Immature natural killer cell (primary cell): ENCODE measurements at regions not wholly inside any gene's neighbourhood (a gene's known extent, or its start where the extent isn't known, plus 50 kb on each side); places are given as distances from the start of the nearest gene placed in this dataset.
"Not testable (repeated sequence)": the region's sequence is repeated elsewhere in the genome, so short reads cannot be mapped to it uniquely, and the experiment has no call there.

Experiments used
- DNase-seq, 3 donors: peaks; one replicate each; pipeline ENCODE4 v3.0.0; 2022; ENCODE audit warnings: mixed read lengths in 1 of 3
- H3K27ac Mint-ChIP-seq, 6 donors: one replicate each; pipeline ENCODE4 v1.8.0; 2020; ENCODE audit warnings: mixed read lengths in 6 of 6, mild to moderate bottlenecking in 5 of 6, inconsistent platforms in 4 of 6, moderate library complexity in 3 of 6
- H3K27me3 Mint-ChIP-seq, 3 donors: one replicate each; pipeline ENCODE4 v1.8.0; 2020 to 2021; ENCODE audit warnings: low read depth in 3 of 3, mild to moderate bottlenecking in 3 of 3, mixed read lengths in 3 of 3, moderate library complexity in 3 of 3, inconsistent platforms in 1 of 3
- H3K36me3 Mint-ChIP-seq, 3 donors: one replicate each; pipeline ENCODE4 v1.8.0; 2020; ENCODE audit warnings: mixed read lengths in 3 of 3, inconsistent platforms in 2 of 3, mild to moderate bottlenecking in 2 of 3
- H3K4me1 Mint-ChIP-seq, 2 donors: one replicate each; pipeline ENCODE4 v1.8.0; 2020; ENCODE audit warnings: inconsistent platforms in 2 of 2, mild to moderate bottlenecking in 2 of 2, mixed read lengths in 2 of 2, moderate library complexity in 1 of 2
- H3K4me3 Mint-ChIP-seq, 5 donors: one replicate each; pipeline ENCODE4 v1.8.0; 2020; ENCODE audit warnings: mild to moderate bottlenecking in 5 of 5, mixed read lengths in 5 of 5, inconsistent platforms in 3 of 5, moderate library complexity in 3 of 5
- H3K9me3 Mint-ChIP-seq, 6 donors: one replicate each; pipeline ENCODE4 v1.8.0; 2020; ENCODE audit warnings: mild to moderate bottlenecking in 6 of 6, mixed read lengths in 6 of 6, inconsistent platforms in 4 of 6, moderate library complexity in 3 of 6

DNA sequence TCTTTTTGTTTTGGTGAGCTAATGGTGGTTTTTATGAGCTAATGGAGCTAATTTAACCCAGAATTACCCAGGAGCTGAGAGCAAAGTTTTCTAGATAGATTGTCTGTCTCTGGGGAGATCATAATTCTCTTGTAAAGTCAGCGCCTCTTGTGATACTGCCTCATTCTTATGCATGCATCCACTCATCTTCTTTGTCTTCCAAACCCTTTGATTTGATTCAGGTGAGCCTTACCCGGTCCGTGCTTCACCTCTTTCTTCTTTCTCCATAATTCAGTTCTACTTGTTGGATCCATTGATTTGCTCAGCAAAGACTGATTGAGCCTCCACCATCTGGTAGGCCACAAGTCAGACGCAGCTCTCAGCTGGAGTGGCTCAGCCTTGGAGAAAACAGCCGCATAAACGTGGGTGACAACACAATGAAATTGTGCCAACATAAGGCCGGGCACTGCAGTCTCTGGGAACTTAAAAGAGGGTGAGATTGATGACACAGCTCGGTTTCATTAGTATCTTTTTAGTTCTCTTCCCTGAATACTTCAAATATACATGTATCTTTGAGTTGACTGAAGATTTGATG lies 158.5 kb upstream of the SH3BP4 start:
- H3K4me3 Mint-ChIP-seq, result no peak overlapping the region
- no peaks in the 10 kb centered on the region for H3K36me3 Mint-ChIP-seq
- no peaks in the 10 kb centered on the region for H3K4me1 Mint-ChIP-seq
- H3K27me3 Mint-ChIP-seq, result peaks cover under 1 to 12% (median 5%) of the 10 kb centered on the region in 3 donors
- no peak overlapping the region for H3K27ac Mint-ChIP-seq
- peaks cover 0 to 1% (median 0%) of the 10 kb centered on the region in 6 donors for H3K9me3 Mint-ChIP-seq
- DNase-seq, result no peak

DNA sequence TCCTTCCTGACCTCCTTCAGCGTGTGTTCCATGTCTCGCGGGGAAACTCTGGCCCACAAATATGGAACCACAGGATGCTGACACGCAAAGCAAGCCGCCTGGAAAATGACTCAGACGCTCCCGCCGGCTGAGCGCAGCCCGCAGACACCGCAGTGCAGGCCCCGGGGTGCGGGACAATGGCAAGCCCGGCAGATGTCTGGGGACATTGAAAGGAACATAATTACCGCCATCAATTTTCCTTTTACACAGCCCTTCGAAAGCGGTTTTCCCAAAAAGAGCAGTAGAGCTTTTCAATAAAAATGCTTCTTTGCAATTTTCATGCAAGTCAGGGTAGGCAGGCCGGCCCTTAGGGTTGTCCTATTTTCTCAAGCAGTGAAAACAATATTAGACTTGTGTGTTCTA lies 159.2 kb upstream of the SH3BP4 start:
- H3K27me3 Mint-ChIP-seq, result peaks cover 0 to 10% (median 5%) of the 10 kb centered on the region in 3 donors
- DNase-seq, result no peak
- H3K9me3 Mint-ChIP-seq, result peaks cover 0 to 1% (median 0%) of the 10 kb centered on the region in 6 donors
- no peak overlapping the region for H3K4me3 Mint-ChIP-seq
- H3K36me3 Mint-ChIP-seq, result no peaks in the 10 kb centered on the region
- H3K4me1 Mint-ChIP-seq, result no peaks in the 10 kb centered on the region
- no peak overlapping the region for H3K27ac Mint-ChIP-seq

DNA sequence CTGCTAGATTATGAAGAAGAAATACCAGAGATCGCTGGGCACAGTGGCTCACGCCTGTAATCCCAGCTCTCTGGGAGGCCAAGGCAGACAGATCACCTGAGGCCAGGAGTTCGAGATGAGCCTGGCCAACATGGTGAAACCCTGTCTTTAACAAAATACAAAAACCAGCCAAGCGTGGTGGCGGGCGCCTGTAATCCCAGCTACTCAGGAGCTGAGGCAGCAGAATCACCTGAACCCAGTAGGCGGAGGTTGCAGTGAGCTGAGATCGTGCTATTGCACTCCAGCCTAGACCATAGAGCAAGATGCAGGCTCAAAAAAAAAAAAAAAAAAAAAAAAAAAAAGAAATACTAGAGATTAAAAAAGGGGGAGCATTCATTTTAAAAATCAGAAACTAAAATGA lies 159.7 kb upstream of the SH3BP4 start:
- not testable (repeated sequence) for H3K9me3 Mint-ChIP-seq, H3K4me3 Mint-ChIP-seq

DNA sequence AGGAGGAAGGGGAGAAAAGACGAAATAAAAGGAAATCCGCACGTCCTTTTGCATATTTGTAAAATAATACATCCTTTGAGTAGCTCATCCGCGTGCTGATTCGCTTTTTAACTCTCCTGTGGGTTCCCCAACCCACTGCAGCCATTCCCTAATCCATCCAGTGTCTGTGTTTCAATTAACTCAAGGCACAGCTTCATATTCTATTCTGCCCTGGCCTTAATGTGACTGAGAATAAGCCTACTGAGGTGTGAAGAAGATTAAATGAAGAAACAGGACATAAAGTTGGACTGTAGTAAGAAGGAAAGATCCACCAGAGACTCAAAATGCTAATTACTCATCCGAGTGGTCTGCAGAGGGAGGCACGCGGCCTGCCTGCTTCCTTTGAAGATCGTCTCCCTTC lies 161.4 kb upstream of the SH3BP4 start:
- peaks cover 0 to 3% (median 0%) of the 10 kb centered on the region in 6 donors for H3K9me3 Mint-ChIP-seq
- H3K27me3 Mint-ChIP-seq, result peaks cover 0 to 9% (median 3%) of the 10 kb centered on the region in 3 donors
- H3K27ac Mint-ChIP-seq, result no peak overlapping the region
- no peaks in the 10 kb centered on the region for H3K36me3 Mint-ChIP-seq
- H3K4me3 Mint-ChIP-seq, result no peak overlapping the region
- H3K4me1 Mint-ChIP-seq, result no peaks in the 10 kb centered on the region
- DNase-seq, result no peak

More for the DNA sequence above, 159.7 kb upstream of the SH3BP4 start:
- not testable (repeated sequence) for H3K36me3 Mint-ChIP-seq, H3K27ac Mint-ChIP-seq, H3K4me1 Mint-ChIP-seq, DNase-seq, H3K27me3 Mint-ChIP-seq

DNA sequence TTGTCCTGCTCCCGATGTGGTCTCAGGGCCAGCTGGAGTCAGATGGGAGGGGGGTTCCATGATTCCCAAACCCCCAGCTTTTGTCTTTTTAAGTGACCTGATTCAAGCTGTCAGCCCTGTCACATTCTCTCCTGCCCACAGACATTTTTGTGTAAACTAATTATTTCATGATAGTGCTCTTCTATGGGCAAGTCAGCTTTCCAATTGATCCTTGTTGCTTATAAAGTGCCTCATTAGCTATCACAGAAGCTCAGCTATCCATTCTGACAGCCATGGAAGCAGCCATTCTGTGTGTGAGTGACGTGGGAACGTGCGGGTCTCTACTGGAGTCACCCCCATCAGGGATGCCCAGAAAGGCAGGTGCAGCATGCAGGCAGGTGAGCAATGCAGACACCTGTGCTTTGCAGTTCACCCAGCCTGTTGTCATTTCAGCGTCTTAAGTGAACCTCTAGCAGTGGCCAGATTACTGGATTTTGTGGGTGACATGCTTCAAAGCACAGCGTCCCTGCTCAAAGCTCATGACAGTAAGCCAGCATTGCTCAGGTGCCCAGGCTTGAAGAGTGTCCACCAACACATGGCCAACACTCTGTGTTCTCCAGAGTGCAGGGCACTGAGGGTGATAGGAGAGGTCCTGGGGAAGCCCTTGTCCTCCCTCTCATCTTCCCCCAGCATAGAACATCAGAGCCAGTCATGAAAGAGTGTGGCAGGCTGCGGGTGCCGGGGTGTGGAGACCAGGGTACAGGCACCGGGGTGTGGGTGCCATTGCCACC lies 162.1 kb upstream of the SH3BP4 start:
- H3K9me3 Mint-ChIP-seq, result peaks cover 0 to 3% (median 0%) of the 10 kb centered on the region in 6 donors
- H3K36me3 Mint-ChIP-seq, result no peaks in the 10 kb centered on the region
- H3K4me1 Mint-ChIP-seq, result no peaks in the 10 kb centered on the region
- H3K27me3 Mint-ChIP-seq, result peaks cover 0 to 9% (median 3%) of the 10 kb centered on the region in 3 donors
- DNase-seq, result no peak
- no peak overlapping the region for H3K27ac Mint-ChIP-seq
- H3K4me3 Mint-ChIP-seq, result no peak overlapping the region

DNA sequence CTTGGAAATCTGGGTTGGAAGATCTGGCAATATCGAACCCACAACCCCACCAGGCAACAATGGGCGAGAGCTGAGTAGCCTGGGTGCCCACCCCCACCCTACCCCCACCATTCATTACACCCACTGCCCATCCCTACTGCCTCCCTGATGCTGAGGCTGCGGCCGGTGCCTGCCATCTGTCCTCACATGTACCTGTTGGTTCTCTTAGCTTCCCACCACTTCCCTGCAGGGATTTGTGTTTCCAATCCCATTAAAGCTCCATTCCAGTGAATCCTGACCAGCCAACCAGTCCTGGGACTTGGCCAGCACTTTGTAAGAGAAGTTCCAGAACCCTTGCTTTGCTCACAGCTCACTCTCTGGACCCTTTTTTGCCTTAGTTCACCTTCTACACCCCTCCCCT lies 163.0 kb upstream of the SH3BP4 start:
- Mint-ChIP-seq H3K9me3 (peaks cover 0 to 3% (median 2%) of the 10 kb centered on the region in 6 donors), H3K27ac (no peak overlapping the region), H3K36me3 (no peaks in the 10 kb centered on the region)

DNA sequence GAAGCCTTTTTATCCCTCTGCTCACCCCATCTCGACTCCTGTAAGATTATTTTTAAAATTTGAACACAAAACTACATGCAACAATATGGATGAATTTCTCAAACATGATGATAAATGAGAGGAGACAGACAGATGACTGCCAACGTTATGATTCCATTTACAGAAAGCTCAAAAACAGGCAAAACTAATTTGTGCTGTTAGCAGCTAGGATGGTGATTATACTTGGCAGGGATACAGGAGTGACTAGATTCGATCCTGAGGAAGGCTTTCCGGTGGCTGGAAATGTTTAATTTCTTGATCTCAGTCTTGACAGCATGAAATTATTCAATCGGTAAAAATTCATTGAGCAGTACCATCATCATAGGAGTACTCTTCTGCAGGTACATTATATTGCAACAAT lies 163.4 kb upstream of the SH3BP4 start:
- H3K27ac Mint-ChIP-seq, result no peak overlapping the region
- peaks cover 0 to 9% (median 3%) of the 10 kb centered on the region in 3 donors for H3K27me3 Mint-ChIP-seq
- no peak overlapping the region for H3K4me3 Mint-ChIP-seq
- DNase-seq, result no peak
- peaks cover 0 to 4% (median 0%) of the 10 kb centered on the region in 3 donors for H3K36me3 Mint-ChIP-seq
- H3K4me1 Mint-ChIP-seq, result no peaks in the 10 kb centered on the region
- peaks cover 0 to 7% (median 6%) of the 10 kb centered on the region in 6 donors for H3K9me3 Mint-ChIP-seq

More for the DNA sequence above, 163.0 kb upstream of the SH3BP4 start:
- no peak for DNase-seq
- H3K4me3 Mint-ChIP-seq, result no peak overlapping the region
- H3K4me1 Mint-ChIP-seq, result no peaks in the 10 kb centered on the region
- H3K27me3 Mint-ChIP-seq, result peaks cover 0 to 9% (median 3%) of the 10 kb centered on the region in 3 donors

DNA sequence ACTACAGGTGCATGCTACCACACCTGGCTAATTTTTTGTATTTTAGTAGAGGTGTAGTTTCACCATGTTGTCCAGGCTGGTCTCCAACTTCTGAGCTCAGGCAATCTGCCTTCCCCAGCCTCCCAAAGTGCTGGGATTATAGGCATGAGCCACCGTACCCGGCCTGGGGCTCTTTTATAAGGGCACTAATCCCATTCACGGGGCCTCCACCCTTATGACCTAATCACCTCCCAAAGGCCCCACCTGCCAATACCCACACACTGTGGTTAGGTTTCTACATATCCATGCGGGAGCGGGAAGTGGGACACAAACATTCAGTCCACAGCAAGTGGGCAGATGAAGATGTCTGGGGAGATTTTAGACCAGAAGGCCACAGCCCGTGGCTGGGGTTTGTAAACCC lies 164.7 kb upstream of the SH3BP4 start:
- H3K9me3 Mint-ChIP-seq, result peaks cover 3 to 18% (median 13%) of the 10 kb centered on the region in 6 donors
- peaks cover 0 to 4% (median 4%) of the 10 kb centered on the region in 3 donors for H3K36me3 Mint-ChIP-seq
- no peak overlapping the region for H3K27ac Mint-ChIP-seq
- peaks cover 3 to 9% (median 3%) of the 10 kb centered on the region in 3 donors for H3K27me3 Mint-ChIP-seq
- no peak overlapping the region for H3K4me3 Mint-ChIP-seq
- DNase-seq, result no peak
- H3K4me1 Mint-ChIP-seq, result no peaks in the 10 kb centered on the region

DNA sequence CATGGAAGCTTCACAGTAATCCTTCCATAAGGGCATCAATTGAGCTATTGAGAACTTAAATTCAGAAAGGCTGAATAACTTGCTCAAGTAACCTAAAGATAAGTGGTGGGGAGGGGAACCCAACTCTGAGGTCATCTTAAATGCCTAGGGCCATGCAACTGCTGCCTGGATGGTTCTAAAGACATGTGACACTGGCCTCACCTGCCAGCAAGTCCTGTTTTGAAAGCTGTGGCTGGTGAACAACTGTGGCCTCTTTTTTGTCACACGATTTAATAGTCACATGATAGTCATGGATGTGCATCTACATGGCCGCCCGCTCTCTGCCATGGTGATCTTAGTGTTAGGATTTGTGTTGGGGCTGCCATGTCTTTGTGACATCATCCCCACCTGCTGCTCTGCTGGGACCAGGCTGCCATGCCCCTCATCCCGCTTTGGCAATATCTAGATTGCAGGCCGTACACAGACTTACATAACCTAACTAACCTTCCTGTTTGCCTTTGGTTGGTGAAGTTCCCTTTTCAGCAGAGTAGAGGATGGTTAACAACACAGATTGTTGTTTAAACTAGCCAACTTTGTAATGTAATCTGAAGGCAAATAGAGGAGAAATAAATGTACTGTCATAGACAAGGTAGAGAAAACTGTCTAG lies 177.9 kb upstream of the SH3BP4 start:
- Mint-ChIP-seq H3K4me1 (no peaks in the 10 kb centered on the region), H3K4me3 (no peak overlapping the region), H3K27me3 (peaks cover 3 to 16% (median 15%) of the 10 kb centered on the region in 3 donors), H3K27ac (no peak overlapping the region), H3K36me3 (no peaks in the 10 kb centered on the region), H3K9me3 (peaks cover 0 to 1% (median 0%) of the 10 kb centered on the region in 6 donors)
- no peak for DNase-seq

DNA sequence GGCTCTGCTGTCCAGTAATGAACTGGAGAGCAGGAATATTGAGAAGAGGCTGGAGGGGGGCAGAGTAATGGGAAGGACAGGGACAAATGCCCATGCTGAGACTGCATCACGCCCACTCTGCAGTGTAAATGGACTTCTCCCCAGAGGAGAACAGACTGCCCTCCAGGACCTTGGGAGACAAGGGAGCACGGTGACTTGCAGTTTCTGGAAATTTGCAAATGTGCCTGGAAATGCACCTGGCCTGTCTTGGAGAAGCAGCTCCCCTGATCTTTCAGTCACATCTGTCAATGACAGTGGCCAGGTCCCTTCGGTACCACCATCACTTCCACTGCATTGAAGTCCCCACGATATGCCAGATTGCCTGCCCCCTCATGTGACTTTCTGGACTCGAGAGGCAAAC lies 178.7 kb upstream of the SH3BP4 start:
- Mint-ChIP-seq H3K9me3 (peaks cover 0 to 1% (median 0%) of the 10 kb centered on the region in 6 donors), H3K36me3 (no peaks in the 10 kb centered on the region), H3K4me3 (no peak overlapping the region), H3K27me3 (peaks cover 3 to 16% (median 13%) of the 10 kb centered on the region in 3 donors), H3K27ac (no peak overlapping the region), H3K4me1 (no peaks in the 10 kb centered on the region)
- no peak for DNase-seq

DNA sequence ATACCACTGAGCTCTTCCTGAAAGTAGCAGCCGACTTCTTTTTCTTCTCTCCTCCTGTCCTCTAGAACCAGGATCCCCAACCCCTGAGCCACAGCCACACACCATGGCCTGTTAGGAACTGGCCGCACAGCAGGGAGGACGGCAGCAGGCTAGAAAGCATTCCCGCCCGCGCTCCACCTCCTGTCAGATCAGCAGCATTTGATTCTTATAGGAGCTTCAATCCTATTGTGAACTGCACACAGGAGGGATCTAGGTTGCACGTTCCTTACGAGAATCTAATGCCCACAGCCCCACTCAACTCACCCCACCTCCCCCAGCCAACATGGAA lies 179.1 kb upstream of the SH3BP4 start:
- Mint-ChIP-seq H3K4me3 (no peak overlapping the region), H3K9me3 (peaks cover 0 to 1% (median 0%) of the 10 kb centered on the region in 6 donors), H3K27me3 (peaks cover 3 to 16% (median 13%) of the 10 kb centered on the region in 3 donors), H3K4me1 (no peaks in the 10 kb centered on the region), H3K36me3 (no peaks in the 10 kb centered on the region), H3K27ac (no peak overlapping the region)
- no peak for DNase-seq

DNA sequence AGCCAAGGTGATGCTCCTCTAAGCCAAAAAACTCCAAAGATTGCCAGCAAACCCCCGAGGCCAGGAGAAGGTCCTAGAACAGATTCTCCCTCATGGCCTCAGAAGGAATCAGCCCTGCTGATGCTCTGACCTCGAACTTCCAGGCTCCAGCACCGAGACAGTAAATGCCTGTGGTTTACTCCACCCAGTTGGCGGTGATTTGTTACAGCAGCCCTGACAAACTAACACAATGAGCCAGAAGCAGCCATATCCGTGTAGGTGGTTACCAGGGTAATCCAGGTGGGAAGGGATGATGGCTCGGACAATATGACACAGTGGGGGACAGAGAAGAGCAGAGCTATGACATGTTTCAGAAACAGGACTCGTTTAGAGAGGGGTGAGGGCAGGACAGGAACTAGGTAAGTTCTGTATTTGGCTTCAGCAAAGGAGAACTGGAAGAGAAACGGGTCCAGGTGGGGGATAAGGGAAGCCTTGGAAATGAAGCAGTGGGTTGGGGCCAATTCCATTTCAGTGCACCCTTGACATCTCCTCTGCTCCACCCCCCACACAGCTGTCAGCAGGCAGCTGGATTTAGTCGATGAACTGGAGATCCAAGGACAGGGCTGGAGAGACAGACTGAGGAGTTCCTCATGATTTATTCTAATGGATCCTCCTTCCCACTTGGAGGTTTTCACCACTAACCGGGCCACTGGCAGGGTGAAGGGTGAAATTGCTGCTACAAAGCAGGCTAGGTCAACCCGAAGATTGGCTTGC lies 179.7 kb upstream of the SH3BP4 start:
- Mint-ChIP-seq H3K9me3 (peaks cover 0 to 1% (median 0%) of the 10 kb centered on the region in 6 donors), H3K27ac (no peak overlapping the region), H3K36me3 (no peaks in the 10 kb centered on the region), H3K4me1 (no peaks in the 10 kb centered on the region), H3K27me3 (peaks cover 3 to 19% (median 13%) of the 10 kb centered on the region in 3 donors), H3K4me3 (no peak overlapping the region)
- DNase-seq, result no peak

DNA sequence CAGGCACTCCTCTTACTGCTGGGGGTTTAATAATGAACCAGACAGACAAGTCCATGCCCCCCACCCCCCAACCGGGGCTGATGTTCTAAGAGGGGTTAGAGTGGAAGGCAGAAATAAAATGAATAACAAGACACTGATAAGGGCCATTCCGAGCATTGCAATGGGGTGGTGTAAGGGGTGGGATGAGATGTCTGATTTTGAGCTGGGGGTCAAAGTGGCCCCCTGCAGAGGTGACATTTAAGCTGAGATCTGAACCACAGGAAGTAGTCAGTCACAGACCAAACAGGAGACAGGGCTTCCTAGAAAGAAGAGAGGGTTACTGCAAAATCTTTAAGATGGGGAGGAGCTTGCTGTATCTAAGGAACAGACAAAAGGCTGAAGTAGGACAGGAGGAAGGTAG lies 180.6 kb upstream of the SH3BP4 start:
- Mint-ChIP-seq H3K9me3 (no peaks in the 10 kb centered on the region), H3K27me3 (peaks cover 3 to 19% (median 11%) of the 10 kb centered on the region in 3 donors), H3K4me3 (no peak overlapping the region), H3K4me1 (no peaks in the 10 kb centered on the region), H3K27ac (no peak overlapping the region), H3K36me3 (no peaks in the 10 kb centered on the region)
- no peak for DNase-seq

DNA sequence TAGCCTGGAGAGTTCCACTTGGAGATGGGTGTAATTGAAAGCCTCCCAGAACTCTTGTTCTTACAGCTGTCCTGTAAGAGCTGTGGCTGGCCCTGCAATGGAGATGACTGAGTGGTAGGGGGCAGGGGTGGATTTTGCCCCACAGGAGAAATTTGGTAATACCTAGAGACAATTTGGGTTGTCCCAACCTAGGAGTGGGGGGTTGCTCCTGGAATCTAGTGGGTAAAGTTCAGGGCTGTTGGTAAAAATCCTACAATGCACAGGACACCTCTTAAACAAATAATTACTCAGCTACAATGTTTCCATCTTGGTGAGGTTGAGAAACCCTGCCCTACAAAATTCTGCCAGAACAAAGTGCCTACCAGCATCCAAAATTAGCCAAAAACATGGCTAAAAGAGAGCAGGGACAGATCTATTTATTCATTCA lies 181.1 kb upstream of the SH3BP4 start:
- Mint-ChIP-seq H3K27ac (no peak overlapping the region), H3K9me3 (no peaks in the 10 kb centered on the region), H3K36me3 (no peaks in the 10 kb centered on the region), H3K27me3 (peaks cover 3 to 19% (median 11%) of the 10 kb centered on the region in 3 donors), H3K4me1 (no peaks in the 10 kb centered on the region), H3K4me3 (no peak overlapping the region)
- no peak for DNase-seq
